HFF-Myc (cell line): ENCODE measurements at regions not wholly inside any gene's neighbourhood (a gene's known extent, or its start where the extent isn't known, plus 50 kb on each side); places are given as distances from the start of the nearest gene placed in this dataset.
"Not testable (repeated sequence)": the region's sequence is repeated elsewhere in the genome, so short reads cannot be mapped to it uniquely, and the experiment has no call there.

ENCODE experiments used
- DNase-seq: peaks from one replicate; pipeline ENCODE4 v3.0.0-alpha.2; 2011; ENCODE audit warnings: low read depth; ENCODE audit errors: extremely low read depth
- H3K4me3 ChIP-seq: replicated peaks from 2 replicates; pipeline ENCODE4 v1.5.1; 2011; ENCODE audit warnings: low read depth, mild to moderate bottlenecking, control low read depth, low read length
- TF ChIP-seq, protein P1 (sequence below): IDR thresholded peaks from 2 replicates; pipeline ENCODE4 v1.5.1; 2012; ENCODE audit warnings: mild to moderate bottlenecking, low read depth, low read length, control low read depth; ENCODE audit errors: missing control alignments

DNA sequence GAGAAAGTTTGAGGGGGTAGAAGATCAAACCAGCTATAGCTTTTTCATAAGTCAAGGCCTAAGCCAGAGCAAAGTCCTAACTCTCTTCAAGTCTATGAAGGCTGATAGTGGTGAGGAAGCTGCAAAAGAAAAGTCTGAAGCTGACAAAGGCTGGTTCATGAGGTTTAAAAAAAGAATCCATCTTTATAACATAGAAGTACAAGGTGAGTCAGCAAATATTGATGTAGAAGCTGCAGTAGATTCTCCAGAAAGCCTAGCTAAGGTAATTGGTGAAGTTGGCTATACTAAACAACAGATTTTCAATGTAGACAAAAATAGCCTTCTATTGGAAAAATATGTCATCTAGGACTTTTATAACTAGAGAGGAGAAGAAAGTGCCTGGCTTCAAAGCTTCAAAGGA is 141.4 kb upstream of the ZNF521 start:
- H3K4me3 ChIP-seq: no peak overlapping the region
- no peak for DNase-seq
- TF ChIP-seq, protein P1, sequence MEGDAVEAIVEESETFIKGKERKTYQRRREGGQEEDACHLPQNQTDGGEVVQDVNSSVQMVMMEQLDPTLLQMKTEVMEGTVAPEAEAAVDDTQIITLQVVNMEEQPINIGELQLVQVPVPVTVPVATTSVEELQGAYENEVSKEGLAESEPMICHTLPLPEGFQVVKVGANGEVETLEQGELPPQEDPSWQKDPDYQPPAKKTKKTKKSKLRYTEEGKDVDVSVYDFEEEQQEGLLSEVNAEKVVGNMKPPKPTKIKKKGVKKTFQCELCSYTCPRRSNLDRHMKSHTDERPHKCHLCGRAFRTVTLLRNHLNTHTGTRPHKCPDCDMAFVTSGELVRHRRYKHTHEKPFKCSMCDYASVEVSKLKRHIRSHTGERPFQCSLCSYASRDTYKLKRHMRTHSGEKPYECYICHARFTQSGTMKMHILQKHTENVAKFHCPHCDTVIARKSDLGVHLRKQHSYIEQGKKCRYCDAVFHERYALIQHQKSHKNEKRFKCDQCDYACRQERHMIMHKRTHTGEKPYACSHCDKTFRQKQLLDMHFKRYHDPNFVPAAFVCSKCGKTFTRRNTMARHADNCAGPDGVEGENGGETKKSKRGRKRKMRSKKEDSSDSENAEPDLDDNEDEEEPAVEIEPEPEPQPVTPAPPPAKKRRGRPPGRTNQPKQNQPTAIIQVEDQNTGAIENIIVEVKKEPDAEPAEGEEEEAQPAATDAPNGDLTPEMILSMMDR: no peak

DNA sequence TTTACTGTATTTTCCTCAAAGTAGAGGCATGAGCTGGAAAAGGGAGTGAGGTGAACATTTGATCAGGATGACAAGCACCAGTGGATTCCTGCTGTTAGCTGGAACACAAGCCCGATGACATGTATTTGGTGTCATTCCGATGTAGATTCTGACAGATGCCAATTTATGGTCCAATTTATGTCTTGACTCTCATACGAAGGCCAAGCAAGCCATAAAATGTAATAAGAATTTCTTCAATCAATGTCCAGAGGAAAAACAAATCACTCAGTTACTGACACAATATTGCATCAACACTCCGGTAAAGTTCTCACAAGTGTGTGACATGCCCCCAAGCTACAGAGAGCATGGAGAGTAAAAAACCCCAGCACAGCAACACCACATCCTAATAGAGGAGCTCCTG is 138.3 kb upstream of the ZNF521 start:
- TF ChIP-seq, protein P1: no peak
- H3K4me3 ChIP-seq: no peak overlapping the region
- DNase-seq: no peak

DNA sequence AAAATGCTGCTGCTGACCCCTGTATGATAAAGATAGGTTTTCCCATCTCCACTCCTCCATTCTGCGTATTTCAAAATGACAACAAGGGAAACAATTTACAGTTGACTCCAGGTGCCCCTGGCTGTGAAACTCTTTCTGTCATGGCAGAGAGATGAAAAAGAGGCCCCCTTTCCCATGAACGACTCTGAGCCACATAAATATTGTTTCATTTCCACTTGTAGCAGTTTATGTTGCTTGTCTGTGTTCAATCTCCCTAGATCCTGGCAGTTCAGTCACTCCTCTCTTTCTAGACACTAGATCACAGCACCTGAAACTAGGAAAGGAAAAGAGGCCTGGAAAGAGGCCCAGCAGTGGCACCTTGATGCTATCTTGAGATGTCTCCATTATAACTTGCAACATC is 121.0 kb upstream of the ZNF521 start:
- H3K4me3 ChIP-seq: no peak overlapping the region
- TF ChIP-seq, protein P1: no peak
- DNase-seq: no peak

DNA sequence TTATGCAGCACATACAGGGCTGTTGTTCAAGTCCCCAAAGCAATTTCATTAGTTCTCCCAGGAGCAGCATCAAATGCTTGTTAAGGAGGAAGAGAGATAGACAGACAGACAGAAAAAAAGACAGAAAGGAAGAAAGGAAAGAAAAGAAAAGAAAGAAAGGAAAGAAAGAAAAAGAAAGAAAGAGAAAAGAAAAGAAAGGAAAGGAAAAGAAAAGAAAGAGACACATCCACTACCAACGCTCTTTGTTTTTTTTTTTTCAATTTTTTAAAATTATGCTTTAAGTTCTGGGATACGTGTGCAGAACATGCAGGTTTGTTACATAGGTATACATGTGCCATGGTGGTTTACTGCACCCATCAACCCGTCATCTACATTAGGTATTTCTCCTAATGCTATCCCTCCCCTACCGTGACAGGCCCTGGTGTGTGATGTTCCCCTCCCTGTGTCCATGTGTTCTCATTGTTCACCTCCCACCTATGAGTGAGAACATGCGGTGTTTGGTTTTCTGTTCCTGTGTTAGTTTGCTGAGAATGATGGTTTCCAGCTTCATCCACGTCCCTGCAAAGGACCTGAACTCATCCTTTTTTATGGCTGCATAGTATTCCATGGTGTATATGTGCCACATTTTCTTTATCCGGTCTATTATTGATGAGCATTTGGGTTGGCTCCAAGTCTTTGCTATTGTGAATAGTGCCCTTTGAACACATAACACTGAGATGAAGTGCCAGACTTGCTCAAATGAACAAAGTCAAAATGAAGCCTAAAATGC is 119.0 kb upstream of the ZNF521 start:
- H3K4me3 ChIP-seq, DNase-seq: not testable (repeated sequence)

DNA sequence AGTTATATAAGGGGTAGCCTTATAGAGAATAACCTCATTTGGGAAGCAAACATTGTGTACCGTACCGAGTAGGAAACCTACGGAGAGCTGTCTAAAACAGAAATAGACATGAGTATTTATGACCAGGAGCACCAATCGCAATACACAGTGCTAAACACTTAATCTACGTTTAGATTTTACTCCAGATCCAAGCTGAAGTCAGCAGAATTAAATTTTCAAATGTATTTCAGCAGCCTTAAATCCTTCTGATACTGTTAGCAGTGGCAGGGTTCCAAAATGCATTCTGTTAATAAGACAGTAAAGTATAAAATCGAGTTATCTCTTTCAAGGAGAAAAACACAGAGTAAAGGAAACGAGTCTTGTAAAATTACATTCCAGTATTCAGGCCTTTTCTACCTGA is 118.1 kb upstream of the ZNF521 start:
- TF ChIP-seq, protein P1: no peak

DNA sequence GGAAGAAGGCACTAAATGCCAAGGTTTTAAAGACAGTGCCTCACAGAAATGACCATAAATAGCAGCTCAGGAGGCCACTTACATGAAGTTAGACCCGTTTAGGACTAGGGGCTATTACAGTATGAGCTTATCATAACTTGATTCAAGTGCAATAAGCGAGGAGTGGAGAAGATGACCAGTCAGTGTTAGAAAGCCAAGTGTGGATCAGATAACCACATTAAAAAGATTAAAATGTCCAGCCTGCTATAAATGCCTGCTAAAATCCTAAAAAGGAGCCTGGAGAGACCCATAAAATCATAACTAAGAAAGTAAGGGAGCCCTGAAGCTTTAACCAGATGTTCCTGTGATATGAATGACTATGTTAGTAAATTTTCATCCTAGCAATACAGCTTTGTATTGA is 117.5 kb upstream of the ZNF521 start:
- TF ChIP-seq, protein P1: no peak
- no peak for DNase-seq
- no peak overlapping the region for H3K4me3 ChIP-seq

More for the DNA sequence above, 118.1 kb upstream of the ZNF521 start:
- DNase-seq: no peak
- H3K4me3 ChIP-seq: no peak overlapping the region

DNA sequence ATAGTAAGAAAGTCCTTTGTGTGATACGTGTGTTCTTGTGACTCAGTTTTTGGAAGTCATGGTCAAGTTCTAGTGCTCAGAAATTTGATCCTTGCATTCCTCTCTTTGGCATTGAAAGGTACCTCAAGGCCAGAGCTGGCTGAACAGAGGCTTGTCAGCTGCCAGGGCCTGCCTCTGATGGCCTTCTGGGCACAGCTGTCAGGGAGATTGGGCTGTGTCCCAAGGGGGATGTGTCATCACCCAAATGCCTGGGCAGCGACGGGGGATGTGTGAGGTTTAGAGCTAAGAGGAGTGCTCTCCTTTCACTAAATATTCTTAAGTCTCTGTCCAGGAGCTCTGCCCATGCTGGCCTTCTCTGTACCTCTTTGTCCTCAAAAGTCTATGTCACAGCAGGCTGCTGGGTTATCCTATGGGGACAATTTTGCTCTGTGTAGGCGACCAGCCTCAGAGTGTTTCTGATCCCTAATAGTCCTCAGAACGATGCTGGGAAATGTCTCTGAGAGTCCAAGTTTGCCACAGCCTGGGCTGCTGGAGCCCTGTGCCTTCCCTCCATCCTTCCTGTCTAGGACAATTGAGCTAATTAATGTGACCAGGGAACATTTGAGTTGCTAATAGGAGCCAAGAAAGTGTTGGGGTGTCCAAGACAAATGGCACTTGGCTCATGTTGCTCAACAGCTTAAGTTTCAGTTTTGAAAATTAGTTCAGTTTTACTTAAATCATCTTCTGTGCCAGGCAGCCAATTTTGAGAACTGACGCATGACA is 115.4 kb upstream of the ZNF521 start:
- TF ChIP-seq, protein P1: no peak
- DNase-seq: peak; percentile 30
- no peak overlapping the region for H3K4me3 ChIP-seq
